ENCODE measurements at regions not wholly inside any gene's neighbourhood (a gene's known extent, or its start where the extent isn't known, plus 50 kb on each side); places are given as distances from the start of the nearest gene placed in this dataset.

- TF ChIP-seq POLR2A (IDR thresholded peaks at IDR 0.05) = no peak
- peak; percentile 47 to 76 (median 69) for TF ChIP-seq CTCF (IDR thresholded peaks at IDR 0.05)
Measured at GRCh38 chr10:46229144-46229563, 57.6 kb upstream of the ANTXRL start.
